Left ventricle myocardium superior (tissue), 1 donor: ENCODE measurements at regions not wholly inside any gene's neighbourhood (a gene's known extent, or its start where the extent isn't known, plus 50 kb on each side); places are given as distances from the start of the nearest gene placed in this dataset.
"Not testable (repeated sequence)": the region's sequence is repeated elsewhere in the genome, so short reads cannot be mapped to it uniquely, and the experiment has no call there.

Source experiments
- ATAC-seq: fragments of 200-7000 bp; cut with Tn5 transposase; one replicate; pipeline ENCODE4 v1.9.1; 2020; ENCODE audit warnings: mild to moderate bottlenecking, moderate library complexity
- DNase-seq: peaks from one replicate; pipeline ENCODE4 v3.0.0-alpha.2; 2020
- intact Hi-C: fragments of 100-400 bp; cut with micrococcal nuclease; formaldehyde crosslinking; loops from one replicate; pipeline ENCODE4 v1.11.0; 2022
- donor health status: DM: no; HTN: yes; CAD: no; lungs with severe emphysema.

DNA sequence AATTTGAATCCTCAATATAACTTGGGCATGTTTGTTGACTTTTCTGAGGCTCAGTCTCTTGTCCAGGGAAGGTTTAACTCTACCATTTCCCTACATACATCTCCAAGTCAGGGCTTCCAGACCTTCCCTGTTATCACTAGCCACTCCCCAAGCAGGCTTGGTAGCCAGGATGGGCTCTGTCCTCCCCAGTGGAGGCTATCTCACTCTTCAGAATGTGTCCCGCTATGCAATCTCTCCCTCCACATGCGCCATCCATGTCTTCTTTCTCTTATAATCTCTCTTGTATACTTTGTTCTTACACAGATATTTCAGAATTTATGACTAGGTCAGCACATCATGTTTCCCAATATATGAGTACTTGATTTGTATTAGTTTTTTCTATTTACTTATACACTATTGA is 310.4 kb downstream of the HGF start:
- intact Hi-C loops = loop anchor here (5.0 kb wide), 1 partner anchor 757 kb away; no protein-coding TSS in a partner anchor
- ATAC-seq (no peak), DNase-seq (no peak)

DNA sequence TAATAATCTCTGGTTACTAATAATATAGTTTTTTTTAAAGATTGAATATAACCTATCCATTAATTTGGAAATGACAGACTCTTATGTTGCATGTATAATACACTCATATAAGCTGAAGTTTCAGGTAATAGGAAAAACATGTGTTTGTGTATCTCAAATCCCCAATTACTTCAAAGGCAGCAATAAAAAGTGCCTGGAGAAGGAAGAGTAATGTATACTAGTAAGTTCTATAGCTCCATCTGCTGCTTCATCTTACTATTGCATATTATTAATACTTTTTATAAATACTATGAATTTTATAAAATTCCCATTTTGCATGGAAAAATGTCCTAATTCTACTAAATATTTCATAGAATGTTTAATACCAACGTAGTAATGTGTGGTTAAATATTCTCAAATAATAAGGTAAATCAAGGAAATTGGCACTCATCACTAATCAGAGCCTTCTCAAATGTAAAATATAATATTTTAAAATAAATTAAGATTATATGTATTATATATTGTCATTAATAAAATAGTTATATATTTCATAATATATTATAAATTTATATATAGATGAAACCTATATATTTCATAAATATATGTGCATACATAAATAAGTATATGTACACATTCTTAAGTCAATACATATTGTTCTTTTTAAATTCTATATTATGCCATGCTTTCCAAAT is 311.9 kb downstream of the HGF start:
- ATAC-seq = no peak
- intact Hi-C loops = loop anchor here (5.0 kb wide), 1 partner anchor 756 kb away; no protein-coding TSS in a partner anchor

DNA sequence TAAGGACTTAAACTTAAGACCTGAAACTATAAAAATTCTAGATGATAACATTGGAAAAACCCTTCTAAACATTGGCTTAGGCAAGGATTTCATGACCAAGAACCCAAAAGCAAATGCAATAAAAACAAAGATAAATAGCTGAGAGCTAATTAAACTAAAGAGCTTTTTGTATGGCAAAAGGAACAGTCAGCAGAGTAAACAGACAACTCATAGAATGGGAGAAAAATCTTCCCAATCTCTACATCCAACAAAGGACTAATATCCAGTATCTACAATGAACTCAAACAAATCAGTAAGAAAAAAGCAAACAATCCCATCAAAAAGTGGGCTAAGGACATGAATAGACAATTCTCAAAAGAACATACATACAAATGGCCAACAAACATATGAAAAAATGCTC is 316.1 kb downstream of the HGF start:
- intact Hi-C loops, DNase-seq, ATAC-seq: not testable (repeated sequence)

More for the DNA sequence above, 311.9 kb downstream of the HGF start:
- no peak for DNase-seq

DNA sequence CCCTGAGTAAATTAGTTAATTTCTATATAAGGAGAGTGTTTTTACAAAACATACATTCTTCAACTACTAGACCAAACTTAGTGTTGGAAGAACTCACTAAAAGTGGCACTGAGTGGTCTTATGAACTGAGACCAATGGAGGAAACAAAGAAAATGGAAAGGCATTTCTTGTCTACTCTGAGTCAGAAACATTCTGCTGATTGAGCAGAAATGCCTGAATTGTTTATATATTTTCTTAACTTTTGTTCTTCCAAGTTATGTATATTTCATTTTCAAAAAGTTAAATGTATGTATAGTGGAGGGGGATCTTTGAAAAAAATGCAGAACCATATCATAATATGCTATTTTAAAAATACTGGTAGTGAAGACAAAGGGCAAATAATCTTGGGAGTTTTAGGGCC is 320.7 kb downstream of the HGF start:
- ATAC-seq (no peak), DNase-seq (no peak)
- intact Hi-C loops = no loop called here

DNA sequence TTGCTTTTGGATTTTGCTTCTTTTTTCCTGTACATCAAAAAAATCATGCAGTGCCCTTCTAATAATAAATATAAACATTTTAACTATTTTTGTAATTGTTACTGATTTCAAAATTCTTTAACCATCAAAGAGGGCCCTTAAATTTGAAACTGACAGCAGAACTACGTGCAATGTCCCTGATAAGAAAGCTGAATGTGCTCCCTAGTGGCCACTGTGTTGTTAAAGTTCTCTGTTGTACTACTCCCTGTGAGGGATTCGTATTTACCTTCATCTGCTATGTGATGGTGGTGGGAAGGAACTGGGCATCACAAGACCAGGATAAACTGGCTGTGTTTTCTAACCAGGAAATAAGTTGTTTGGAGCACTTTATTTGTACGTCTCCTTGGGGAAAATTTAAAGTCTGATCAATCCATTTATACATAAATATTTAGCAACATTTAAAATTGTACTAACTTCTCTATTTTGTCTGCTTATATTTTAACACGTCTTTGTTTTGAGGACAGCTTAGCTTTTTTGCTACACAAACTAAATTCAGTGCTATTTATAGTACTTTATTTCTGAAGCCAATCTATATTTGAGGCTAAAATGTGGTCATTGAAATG is 322.4 kb downstream of the HGF start:
- no peak for DNase-seq
- no peak for ATAC-seq
- intact Hi-C loops = no loop called here

DNA sequence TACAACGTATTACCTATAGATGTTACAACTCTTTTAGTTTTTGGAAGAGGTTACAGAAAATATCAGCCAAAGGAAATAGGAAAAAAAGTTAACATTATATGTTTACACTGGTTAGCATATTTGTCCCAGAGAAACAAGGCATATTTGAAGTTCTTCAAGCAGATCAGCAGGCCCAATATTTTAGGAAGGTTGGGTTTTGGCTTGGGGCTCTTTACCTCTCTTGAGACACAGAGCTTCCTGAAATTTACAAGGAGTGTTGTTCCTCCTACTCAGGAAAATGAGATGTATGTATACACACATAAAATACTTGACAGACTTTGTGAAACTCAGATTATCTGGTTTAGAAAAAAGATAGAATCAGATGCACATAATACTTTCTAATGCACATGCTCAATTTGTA is 323.6 kb downstream of the HGF start:
- DNase-seq (no peak), ATAC-seq (no peak)
- intact Hi-C loops = no loop called here

DNA sequence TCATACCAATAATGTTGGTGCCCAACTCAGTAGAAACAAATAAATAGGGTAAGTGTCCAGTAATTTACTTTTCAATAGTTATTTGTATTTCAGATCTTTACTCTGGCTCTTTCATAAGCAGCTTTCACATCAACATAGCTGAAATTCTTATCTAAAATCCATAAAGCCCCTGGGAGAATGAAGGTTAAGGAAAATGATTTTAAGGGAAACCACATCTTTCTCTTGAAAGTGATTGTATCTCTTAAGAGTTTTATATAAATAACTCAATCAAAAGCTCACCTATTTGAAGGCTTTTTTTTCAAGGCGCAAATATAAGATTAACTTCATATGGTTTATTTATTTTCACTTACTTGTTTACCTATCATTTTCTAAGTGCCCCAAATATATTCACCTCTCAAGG is 324.4 kb downstream of the HGF start:
- DNase-seq (no peak), ATAC-seq (no peak)
- intact Hi-C loops = no loop called here

DNA sequence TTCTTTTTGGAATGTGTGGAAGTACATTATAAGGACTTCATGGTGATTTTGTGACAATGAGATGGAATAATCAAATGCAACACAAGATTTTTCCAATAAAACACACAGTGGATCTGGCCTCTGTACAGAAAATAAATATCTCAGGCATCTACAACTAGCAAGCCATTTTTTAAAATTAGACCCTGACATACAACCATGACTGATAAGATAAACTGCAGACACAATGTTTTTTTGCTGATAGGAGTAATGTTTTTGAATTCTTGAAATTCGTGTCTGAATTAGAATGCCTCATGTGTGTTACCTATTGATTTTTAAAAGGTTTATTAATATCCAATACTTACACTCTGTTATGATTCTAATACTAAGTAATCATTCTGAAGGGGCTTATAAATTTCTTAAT is 328.1 kb downstream of the HGF start:
- DNase-seq (no peak), ATAC-seq (no peak)
- intact Hi-C loops = no loop called here

DNA sequence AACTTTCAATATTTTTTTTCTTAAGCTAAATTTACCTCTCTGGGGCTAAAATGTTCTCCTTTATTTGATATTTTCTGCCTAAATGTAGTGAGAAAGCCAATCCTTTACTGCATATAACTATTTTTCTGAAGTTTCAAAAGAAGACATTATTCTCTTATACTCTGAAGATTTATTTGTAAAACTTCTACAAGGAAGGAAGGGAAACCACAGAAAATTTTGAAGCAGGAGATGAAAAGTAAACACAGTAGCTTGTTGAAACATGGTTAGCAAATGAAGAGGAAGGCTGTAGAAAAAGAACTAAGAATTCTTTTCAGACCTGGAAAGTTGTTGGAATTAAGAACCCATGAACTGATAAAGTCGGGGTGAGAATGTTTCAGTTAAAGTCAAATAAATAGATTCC is 330.3 kb downstream of the HGF start:
- ATAC-seq = no peak
- intact Hi-C loops = no loop called here

DNA sequence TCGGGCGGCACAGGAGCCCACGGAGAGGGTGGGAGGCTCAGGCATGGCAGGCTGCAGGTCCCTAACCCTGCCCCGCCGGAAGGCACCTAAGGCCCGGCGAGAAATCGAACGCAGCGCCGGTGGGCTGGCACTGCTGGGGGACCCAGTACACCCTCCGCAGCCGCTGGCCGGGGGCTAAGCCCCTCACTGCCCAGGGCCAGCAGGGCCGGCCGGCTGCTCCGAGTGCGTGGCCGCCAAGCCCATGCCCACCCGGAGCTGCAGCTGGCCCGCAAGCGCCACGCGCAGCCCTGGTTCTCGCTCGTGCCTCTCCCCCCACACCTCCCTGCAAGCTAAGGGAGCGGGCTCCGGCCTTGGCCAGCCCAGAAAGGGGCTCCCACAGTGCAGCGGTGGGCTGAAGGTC is 332.7 kb downstream of the HGF start:
- intact Hi-C loops, DNase-seq, ATAC-seq: not testable (repeated sequence)

More for the DNA sequence above, 330.3 kb downstream of the HGF start:
- DNase-seq = no peak

DNA sequence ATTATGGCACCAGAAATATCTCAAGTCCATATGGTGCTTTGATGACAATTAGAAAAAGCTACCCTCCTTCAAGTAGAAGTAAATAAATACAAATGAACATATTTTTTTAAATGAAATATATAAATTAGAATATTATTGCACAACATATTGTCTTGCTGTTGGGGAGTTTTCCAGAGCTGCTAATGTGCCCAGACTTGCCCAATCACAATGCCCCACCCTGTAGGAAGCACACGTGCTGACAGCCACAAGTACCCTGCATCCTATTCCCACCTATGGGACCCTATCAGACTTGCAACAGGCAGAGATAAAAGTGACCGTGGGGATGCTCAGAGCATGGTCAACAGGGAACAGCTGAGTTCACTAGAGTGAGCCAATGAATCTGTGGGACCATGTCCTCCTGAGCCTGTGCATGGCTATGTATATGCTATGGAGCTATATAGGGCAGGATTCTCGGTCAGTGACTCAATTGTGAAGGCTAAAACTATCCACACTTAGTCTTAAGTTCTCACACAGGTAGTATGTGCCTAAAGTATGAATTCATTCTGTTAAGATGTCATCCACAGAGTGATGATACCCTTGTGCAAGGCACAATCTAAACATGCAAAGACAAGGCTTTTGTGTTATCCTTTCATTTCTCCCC is 336.0 kb downstream of the HGF start:
- intact Hi-C loops = no loop called here
- no peak for ATAC-seq
- no peak for DNase-seq

DNA sequence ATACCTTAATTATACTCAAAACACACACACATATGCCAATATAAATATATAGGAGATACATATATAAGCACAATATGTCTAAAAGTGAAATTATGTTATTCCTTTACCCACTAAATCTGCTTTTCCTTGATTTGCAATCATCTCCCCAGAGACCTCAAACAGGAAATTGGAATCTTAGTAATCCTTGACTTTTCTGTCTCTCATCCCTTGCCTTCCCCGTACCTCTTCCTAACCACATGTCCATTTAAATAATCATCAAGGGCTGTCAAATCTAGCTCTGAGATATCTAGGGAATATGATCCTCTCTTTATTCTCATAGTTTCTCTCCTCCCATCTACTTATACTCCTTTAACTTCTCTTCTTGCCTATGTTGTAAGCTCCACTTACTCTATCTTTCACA is 336.6 kb downstream of the HGF start:
- no peak for DNase-seq
- ATAC-seq = no peak
- intact Hi-C loops = no loop called here

DNA sequence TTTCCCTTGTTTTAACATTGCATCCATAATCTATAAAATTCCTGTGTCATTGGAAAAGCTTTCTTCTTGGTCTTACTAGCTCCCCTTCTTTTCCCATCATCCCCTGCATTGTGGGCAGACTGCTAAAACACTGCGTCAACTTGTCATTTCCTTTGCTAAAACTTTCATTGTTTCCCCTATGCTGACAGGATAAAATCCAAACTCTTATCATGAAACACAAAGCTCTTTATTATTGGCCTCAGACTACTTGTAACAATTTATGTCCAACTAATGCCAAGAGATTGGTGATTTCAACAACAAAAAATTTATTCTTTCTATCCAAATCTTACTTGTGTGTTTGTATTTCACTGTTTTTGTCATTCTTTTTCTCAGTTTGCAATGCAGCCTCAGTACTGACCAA is 339.1 kb downstream of the HGF start:
- no peak for ATAC-seq
- DNase-seq = no peak
- intact Hi-C loops = no loop called here

DNA sequence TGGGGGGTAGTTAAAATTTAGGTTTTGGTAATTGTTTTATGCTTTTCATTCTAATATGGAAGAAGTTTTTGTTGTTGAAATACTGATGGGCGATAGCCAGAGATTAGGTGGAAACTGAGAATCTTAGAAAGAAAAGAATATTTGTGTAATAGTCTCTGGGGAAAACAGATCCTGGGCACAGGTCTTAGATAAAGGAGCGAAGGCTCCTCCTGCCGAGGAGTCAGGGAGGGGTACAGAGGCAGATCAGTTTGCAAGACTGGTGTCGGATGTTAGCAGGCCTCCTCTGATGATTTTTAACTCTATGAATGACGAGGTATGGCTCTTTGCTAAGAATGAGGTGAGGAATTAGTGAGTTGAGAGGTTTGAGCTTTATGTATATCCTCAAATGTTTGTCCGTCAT is 339.7 kb downstream of the HGF start:
- intact Hi-C loops = no loop called here
- ATAC-seq = no peak
- no peak for DNase-seq

DNA sequence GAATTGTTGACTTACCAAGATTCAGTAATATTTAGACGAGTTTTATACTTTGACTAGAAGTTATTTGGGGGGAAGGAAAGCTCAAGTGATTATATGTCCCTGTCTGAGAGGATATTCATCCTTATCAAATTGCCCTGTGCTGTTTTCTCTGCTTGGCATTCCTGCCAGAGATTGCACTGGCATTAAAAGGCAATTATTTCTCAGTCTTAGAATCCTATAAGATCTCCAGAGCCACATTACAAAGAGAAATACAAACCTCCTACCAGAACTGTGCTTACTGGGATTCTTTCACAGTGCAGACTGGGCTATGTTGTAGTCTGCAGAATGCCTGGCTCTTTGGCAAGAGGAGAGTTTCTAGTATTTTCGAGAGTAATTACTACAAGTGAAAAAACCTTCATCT is 342.4 kb downstream of the HGF start:
- DNase-seq = no peak
- intact Hi-C loops = no loop called here
- ATAC-seq = no peak

DNA sequence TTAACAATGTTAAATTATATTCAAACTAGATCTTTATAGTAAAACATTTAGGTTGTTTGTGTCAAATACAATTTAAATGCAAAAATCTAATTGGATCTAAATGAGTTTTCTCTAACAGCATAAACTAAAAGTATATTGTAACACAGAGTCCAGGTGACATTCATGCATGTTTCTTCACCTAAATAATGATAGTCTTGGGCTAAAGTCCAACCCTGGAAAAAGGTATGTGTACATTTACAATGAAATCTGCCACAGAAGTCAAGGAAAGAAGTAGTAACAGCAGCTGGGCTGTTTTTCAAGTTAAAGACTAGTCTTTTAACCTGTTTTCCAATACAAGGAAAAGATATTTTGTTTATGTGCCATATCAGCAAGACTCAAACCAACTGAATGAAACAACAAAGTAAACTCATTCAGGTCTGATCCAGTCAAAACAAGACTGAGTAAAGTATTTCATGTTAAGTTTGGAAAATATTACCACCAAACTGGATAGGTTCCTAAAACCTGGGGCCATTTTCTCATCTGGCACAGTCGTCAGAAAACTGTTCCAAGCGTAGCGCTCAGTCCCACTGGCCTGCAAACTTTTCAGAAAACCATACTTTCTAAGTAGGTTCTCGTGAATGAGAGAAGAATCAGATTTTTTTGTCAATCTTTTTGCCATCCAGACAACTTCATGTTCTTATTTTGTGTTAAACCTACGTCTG is 349.2 kb downstream of the HGF start:
- intact Hi-C loops = no loop called here
- ATAC-seq = no peak
- no peak for DNase-seq

DNA sequence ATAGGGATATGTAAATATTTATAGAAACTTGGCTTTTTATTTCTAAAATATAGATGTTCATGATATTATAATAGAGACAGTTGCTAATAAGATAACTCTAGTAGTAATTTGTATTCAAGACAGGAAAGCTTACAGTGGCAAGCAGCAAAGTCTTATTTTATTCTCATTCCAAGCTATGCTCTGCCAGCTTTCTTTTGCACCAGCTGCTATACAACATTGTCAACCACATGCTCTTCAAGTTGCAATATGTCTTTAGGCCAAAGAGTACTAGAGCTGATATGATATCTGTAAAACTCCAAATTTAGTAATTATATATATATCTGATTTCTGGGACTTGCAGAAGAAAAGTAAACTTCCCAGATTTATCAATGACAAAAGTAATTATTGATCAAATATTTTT is 350.1 kb downstream of the HGF start:
- DNase-seq = no peak
- ATAC-seq = no peak
- intact Hi-C loops = no loop called here

DNA sequence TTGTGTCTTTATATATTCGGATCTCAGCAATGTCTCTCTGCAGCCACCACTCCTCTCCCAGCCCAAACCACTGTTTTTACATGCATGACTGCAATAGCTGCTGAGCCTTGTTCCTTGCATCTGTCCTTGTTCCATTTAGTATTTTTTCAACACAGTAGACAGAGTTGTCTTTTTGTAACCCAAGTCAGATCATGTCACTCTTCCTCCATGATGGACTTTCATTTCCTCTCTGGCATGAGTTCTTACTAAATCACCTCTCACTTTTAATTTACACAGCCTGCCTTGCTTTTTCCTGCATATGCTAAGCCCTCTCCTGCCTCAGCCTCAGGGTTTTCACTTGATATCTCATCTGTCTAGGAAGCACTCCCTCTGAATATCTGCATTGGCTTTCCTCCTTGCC is 353.2 kb downstream of the HGF start:
- intact Hi-C loops = no loop called here
- ATAC-seq (no peak), DNase-seq (no peak)

DNA sequence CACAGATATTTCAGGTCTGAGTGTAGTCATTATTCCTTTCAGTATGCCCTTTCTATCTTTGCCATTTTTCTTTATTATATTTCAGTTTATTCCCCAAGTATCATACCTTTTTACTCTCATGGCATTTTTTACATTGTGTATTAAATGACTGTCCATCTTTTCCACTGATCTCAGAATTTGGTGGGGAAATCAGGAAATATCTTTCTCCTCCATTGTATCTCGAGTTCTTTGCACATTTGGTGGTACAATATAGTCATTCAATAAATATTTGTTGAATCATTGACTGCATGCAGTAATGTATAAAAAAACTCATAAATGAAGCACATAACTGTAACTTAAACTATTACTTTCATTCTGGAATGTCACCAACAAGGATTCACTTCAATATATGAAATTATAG is 354.7 kb downstream of the HGF start:
- ATAC-seq = no peak

DNA sequence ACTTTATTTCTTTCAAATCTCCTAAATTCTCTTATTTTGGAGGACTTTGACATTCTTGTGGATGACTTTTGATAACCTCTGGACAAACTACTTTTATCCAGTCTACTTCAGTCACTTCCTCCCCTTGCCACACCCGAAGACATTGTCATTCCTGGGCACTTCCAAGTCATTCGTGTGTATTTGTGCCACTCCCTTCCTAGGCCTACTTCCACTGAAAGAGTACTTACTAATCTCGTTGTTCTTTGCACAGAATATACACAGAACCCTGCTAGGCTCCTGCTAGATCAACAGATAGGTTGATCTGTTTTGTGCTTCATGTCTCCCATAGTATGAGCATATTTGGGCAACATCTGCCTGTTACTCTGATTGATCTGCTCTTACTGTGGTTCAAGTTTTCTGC is 355.4 kb downstream of the HGF start:
- DNase-seq = no peak
- ATAC-seq = no peak
- intact Hi-C loops = no loop called here

More for the DNA sequence above, 354.7 kb downstream of the HGF start:
- intact Hi-C loops = no loop called here
- no peak for DNase-seq
